ENCODE measurements at regions not wholly inside any gene's neighbourhood (a gene's known extent, or its start where the extent isn't known, plus 50 kb on each side); places are given as distances from the start of the nearest gene placed in this dataset.

- Histone ChIP-seq H3K4me3 (no peak overlapping the region), H3K36me3 (no peaks in the 10 kb centered on the region), H3K27ac (no peak overlapping the region), H3K4me1 (no peaks in the 10 kb centered on the region), H3K9me3 (no peaks in the 10 kb centered on the region), H3K27me3 (no peaks in the 10 kb centered on the region)
- in situ Hi-C loops (cut with MboI; ENCODE audit: low sequenced_read_pairs in 4 of 4) (no loop called here), intact Hi-C loops (cut with DNase I; ENCODE audit: low total_unique reads) (loop anchor here (10.0 kb wide), 1 partner anchor 370 kb away; no protein-coding TSS in a partner anchor)
- ATAC-seq (no peak), DNase-seq (no peak)
- TF ChIP-seq CTCF (IDR thresholded peaks at IDR 0.05 in 4 of 5, conservative IDR thresholded peaks at IDR 0.05 in 1 of 5), result no peak
- TF ChIP-seq POLR2A (IDR thresholded peaks at IDR 0.05), result no peak
Measured at GRCh38 chr3:187804745-187805121, 59.5 kb upstream of the BCL6 start.

GRCh38 chr3:187805774-187806173 is 60.5 kb upstream of the BCL6 start:
- H3K36me3 ChIP-seq, result no peaks in the 10 kb centered on the region
- DNase-seq (no peak), ATAC-seq (no peak)
- TF ChIP-seq CTCF (IDR thresholded peaks at IDR 0.05 in 4 of 5, conservative IDR thresholded peaks at IDR 0.05 in 1 of 5) (no peak), POLR2A (IDR thresholded peaks at IDR 0.05) (no peak)
- in situ Hi-C loops (cut with MboI; ENCODE audit: low sequenced_read_pairs in 4 of 4), result no loop called here
- H3K27me3 ChIP-seq, result no peaks in the 10 kb centered on the region
- no peak overlapping the region for H3K27ac ChIP-seq
- H3K4me3 ChIP-seq, result no peak overlapping the region
- H3K9me3 ChIP-seq, result no peaks in the 10 kb centered on the region
- intact Hi-C loops (cut with DNase I; ENCODE audit: low total_unique reads), result loop anchor here (10.0 kb wide), 1 partner anchor 371 kb away; no protein-coding TSS in a partner anchor
- no peaks in the 10 kb centered on the region for H3K4me1 ChIP-seq

GRCh38 chr3:187807086-187807862 is 62.0 kb upstream of the BCL6 start:
- peak in 1 of 2 donors; percentile 27 for ATAC-seq
- Histone ChIP-seq H3K4me3 (no peak overlapping the region), H3K9me3 (no peaks in the 10 kb centered on the region), H3K27ac (no peak overlapping the region), H3K36me3 (no peaks in the 10 kb centered on the region), H3K27me3 (no peaks in the 10 kb centered on the region), H3K4me1 (no peaks in the 10 kb centered on the region)
- no peak for TF ChIP-seq CTCF (IDR thresholded peaks at IDR 0.05 in 4 of 5, conservative IDR thresholded peaks at IDR 0.05 in 1 of 5)
- no peak for TF ChIP-seq POLR2A (IDR thresholded peaks at IDR 0.05)
- no peak for DNase-seq
- in situ Hi-C loops (cut with MboI; ENCODE audit: low sequenced_read_pairs in 4 of 4), result no loop called here
- intact Hi-C loops (cut with DNase I; ENCODE audit: low total_unique reads), result loop anchor here (10.0 kb wide), 1 partner anchor 372 kb away; no protein-coding TSS in a partner anchor

- intact Hi-C loops (cut with DNase I; ENCODE audit: low total_unique reads) (loop anchor here (10.0 kb wide), 1 partner anchor 374 kb away; no protein-coding TSS in a partner anchor), in situ Hi-C loops (cut with MboI; ENCODE audit: low sequenced_read_pairs in 4 of 4) (no loop called here)
- no peaks in the 10 kb centered on the region for H3K9me3 ChIP-seq
- no peak for DNase-seq
- H3K27ac ChIP-seq, result no peak overlapping the region
- H3K4me1 ChIP-seq, result no peaks in the 10 kb centered on the region
- no peaks in the 10 kb centered on the region for H3K27me3 ChIP-seq
- no peak for ATAC-seq
- no peak overlapping the region for H3K4me3 ChIP-seq
- no peak for TF ChIP-seq POLR2A (IDR thresholded peaks at IDR 0.05)
- no peak for TF ChIP-seq CTCF (IDR thresholded peaks at IDR 0.05 in 4 of 5, conservative IDR thresholded peaks at IDR 0.05 in 1 of 5)
- no peaks in the 10 kb centered on the region for H3K36me3 ChIP-seq
Measured at GRCh38 chr3:187808527-187808895, 63.2 kb upstream of the BCL6 start.

All from gastrocnemius medialis (tissue), 4 donors.